Fibroblast of lung (primary cell): ENCODE measurements at regions not wholly inside any gene's neighbourhood (a gene's known extent, or its start where the extent isn't known, plus 50 kb on each side); places are given as distances from the start of the nearest gene placed in this dataset.

Experiments
- DNase-seq, 2 donors: peaks; one replicate each; pipeline versions ENCODE4 v3.0.0 to v3.0.0-alpha.2; 2010; ENCODE audit warnings: low read depth in 2 of 2
- H2AFZ ChIP-seq: 2 replicates; pipeline ENCODE4 v1.5.1; 2012; ENCODE audit warnings: low read length, control low read depth, inconsistent platforms
- H3K27ac ChIP-seq: 2 replicates; pipeline ENCODE4 v1.5.1; 2011; ENCODE audit warnings: low read length, control low read depth; ENCODE audit not compliant: insufficient read depth
- H3K27me3 ChIP-seq: 2 replicates; pipeline ENCODE4 v1.5.1; 2011; ENCODE audit warnings: mild to moderate bottlenecking, low read length; ENCODE audit not compliant: control insufficient read depth, insufficient read depth
- H3K36me3 ChIP-seq: 2 replicates; pipeline ENCODE4 v1.5.1; 2011; ENCODE audit warnings: low read length; ENCODE audit not compliant: control insufficient read depth, insufficient read depth
- H3K4me1 ChIP-seq: 2 replicates; pipeline ENCODE4 v1.5.1; 2011; ENCODE audit warnings: low read length; ENCODE audit not compliant: control insufficient read depth, insufficient read depth; ENCODE audit errors: extremely low read depth
- H3K4me2 ChIP-seq: 2 replicates; pipeline ENCODE4 v1.5.1; 2011; ENCODE audit warnings: low read length, control low read depth; ENCODE audit not compliant: insufficient read depth; ENCODE audit errors: extremely low read depth
- H3K4me3 ChIP-seq, 4 experiments: fragments of 200-600 bp in 1 of 4; sonication (generic) in 1 of 4; replicated peaks in 1 of 4; 2 replicates each; pipeline ENCODE4 v1.5.1; 2011 to 2016; ENCODE audit warnings: low read length in 4 of 4, low read depth in 3 of 4, mild to moderate bottlenecking in 3 of 4, control low read depth in 2 of 4, inconsistent platforms in 1 of 4, mixed read lengths in 1 of 4; ENCODE audit not compliant: insufficient read depth in 1 of 4; ENCODE audit errors: control extremely low read depth in 1 of 4
- H3K79me2 ChIP-seq: 2 replicates; pipeline ENCODE4 v1.5.1; 2012; ENCODE audit warnings: mild to moderate bottlenecking, low read length, inconsistent platforms; ENCODE audit not compliant: control insufficient read depth, insufficient read depth
- H3K9ac ChIP-seq: 2 replicates; pipeline ENCODE4 v1.5.1; 2011; ENCODE audit warnings: mild to moderate bottlenecking, low read length, control low read depth; ENCODE audit not compliant: insufficient read depth
- H3K9me3 ChIP-seq: 2 replicates; pipeline ENCODE4 v1.5.1; 2012; ENCODE audit warnings: low read depth, low read length; ENCODE audit not compliant: control insufficient read depth, insufficient read depth
- H4K20me1 ChIP-seq: 2 replicates; pipeline ENCODE4 v1.5.1; 2011; ENCODE audit warnings: low read length; ENCODE audit not compliant: control insufficient read depth, insufficient read depth; ENCODE audit errors: extremely low read depth
- EZH2 ChIP-seq: IDR thresholded peaks from 2 replicates; pipeline ENCODE4 v1.5.1; 2012; ENCODE audit warnings: low read length, control low read depth, mild to moderate bottlenecking; ENCODE audit errors: missing control alignments
- TF ChIP-seq, protein P1 (sequence below), 2 donors: IDR thresholded peaks in 1 of 2; conservative IDR thresholded peaks in 1 of 2; 1 replicate in 1 of 2; 2 replicates in 1 of 2; pipeline ENCODE4 v1.5.1; 2011 to 2012; ENCODE audit warnings: low read length in 2 of 2, control low read depth in 1 of 2, inconsistent platforms in 1 of 2, low read depth in 1 of 2, mild to moderate bottlenecking in 1 of 2

- H3K9me3 ChIP-seq: no peaks in the 10 kb centered on the region
- H4K20me1 ChIP-seq: no peaks in the 10 kb centered on the region
- no peaks in the 10 kb centered on the region for H3K27me3 ChIP-seq
- no peak overlapping the region for H3K4me3 ChIP-seq
- no peaks in the 10 kb centered on the region for H3K36me3 ChIP-seq
- no peak for TF ChIP-seq EZH2
- TF ChIP-seq, protein P1, sequence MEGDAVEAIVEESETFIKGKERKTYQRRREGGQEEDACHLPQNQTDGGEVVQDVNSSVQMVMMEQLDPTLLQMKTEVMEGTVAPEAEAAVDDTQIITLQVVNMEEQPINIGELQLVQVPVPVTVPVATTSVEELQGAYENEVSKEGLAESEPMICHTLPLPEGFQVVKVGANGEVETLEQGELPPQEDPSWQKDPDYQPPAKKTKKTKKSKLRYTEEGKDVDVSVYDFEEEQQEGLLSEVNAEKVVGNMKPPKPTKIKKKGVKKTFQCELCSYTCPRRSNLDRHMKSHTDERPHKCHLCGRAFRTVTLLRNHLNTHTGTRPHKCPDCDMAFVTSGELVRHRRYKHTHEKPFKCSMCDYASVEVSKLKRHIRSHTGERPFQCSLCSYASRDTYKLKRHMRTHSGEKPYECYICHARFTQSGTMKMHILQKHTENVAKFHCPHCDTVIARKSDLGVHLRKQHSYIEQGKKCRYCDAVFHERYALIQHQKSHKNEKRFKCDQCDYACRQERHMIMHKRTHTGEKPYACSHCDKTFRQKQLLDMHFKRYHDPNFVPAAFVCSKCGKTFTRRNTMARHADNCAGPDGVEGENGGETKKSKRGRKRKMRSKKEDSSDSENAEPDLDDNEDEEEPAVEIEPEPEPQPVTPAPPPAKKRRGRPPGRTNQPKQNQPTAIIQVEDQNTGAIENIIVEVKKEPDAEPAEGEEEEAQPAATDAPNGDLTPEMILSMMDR (conservative IDR thresholded peaks at IDR 0.05 in 1 of 2, IDR thresholded peaks at IDR 0.05 in 1 of 2; ENCODE audit: low read depth in 1 of 2, low read length in 2 of 2): no peak
- no peak overlapping the region for H2AFZ ChIP-seq
- peaks cover 19% of the 10 kb centered on the region for H3K4me1 ChIP-seq
- H3K27ac ChIP-seq: no peak overlapping the region
- H3K4me2 ChIP-seq: no peak overlapping the region
- DNase-seq: no peak
- no peak overlapping the region for H3K9ac ChIP-seq
- no peaks in the 10 kb centered on the region for H3K79me2 ChIP-seq
Measured at GRCh38 chr12:89161557-89161956, 190.7 kb downstream of the DUSP6 start.

DNA sequence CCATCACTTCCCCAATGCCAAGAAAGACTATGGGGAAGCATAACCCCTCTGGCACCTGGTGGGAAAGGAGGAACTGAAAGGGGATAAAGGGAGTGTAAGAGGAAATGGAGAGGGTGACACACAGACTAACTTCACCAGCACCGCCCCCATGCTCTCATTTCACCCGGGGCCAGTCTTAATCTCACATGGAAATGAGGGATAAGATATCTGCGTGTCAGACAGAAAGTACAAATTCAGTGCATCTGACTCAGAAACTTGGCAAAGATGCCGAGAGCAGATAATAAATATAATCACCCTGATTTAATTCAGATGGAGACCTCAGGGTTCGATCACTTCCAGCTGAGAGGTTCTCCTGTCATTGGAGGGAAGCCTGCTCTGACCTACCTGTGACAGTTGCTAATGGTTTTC is 191.6 kb downstream of the DUSP6 start:
- TF ChIP-seq, protein P1 (conservative IDR thresholded peaks at IDR 0.05 in 1 of 2, IDR thresholded peaks at IDR 0.05 in 1 of 2; ENCODE audit: low read depth in 1 of 2, low read length in 2 of 2): no peak
- TF ChIP-seq EZH2: no peak
- peak; percentile 69 to 84 for DNase-seq
- H3K4me1 ChIP-seq: peaks cover 19% of the 10 kb centered on the region
- H3K79me2 ChIP-seq: no peaks in the 10 kb centered on the region
- peak overlapping the region; percentile 62 for H3K4me2 ChIP-seq
- H2AFZ ChIP-seq: no peak overlapping the region
- H3K9ac ChIP-seq: no peak overlapping the region
- H3K27ac ChIP-seq: peak overlapping the region; percentile 11
- H4K20me1 ChIP-seq: no peaks in the 10 kb centered on the region
- no peaks in the 10 kb centered on the region for H3K9me3 ChIP-seq
- H3K27me3 ChIP-seq: no peaks in the 10 kb centered on the region
- no peaks in the 10 kb centered on the region for H3K36me3 ChIP-seq
- H3K4me3 ChIP-seq: no peak overlapping the region

DNA sequence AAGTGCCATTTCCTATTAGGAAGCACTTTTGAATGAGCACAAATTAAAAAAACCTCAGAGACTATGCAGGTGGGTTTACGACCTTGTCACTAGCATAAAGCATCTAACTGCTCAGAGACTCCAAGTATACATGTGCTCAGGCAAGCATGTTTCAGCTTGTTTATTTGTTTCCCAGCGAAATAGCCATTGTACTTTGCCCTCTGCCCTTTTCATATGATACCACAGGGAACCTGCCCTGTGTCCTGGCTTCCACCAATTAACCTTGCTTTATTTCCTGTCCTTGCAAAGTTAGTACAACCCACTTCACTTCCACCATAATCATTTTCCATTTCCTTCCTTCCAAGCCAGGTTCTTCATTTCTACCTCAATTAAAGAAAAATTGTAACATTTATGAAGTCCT is 194.9 kb downstream of the DUSP6 start:
- no peak for TF ChIP-seq EZH2
- TF ChIP-seq, protein P1 (conservative IDR thresholded peaks at IDR 0.05 in 1 of 2, IDR thresholded peaks at IDR 0.05 in 1 of 2; ENCODE audit: low read depth in 1 of 2, low read length in 2 of 2): no peak
- Histone ChIP-seq H3K36me3 (no peaks in the 10 kb centered on the region), H2AFZ (no peak overlapping the region), H3K4me1 (peaks cover 18% of the 10 kb centered on the region), H3K4me2 (no peak overlapping the region), H3K27me3 (no peaks in the 10 kb centered on the region), H3K27ac (no peak overlapping the region), H3K4me3 (no peak overlapping the region), H3K9ac (no peak overlapping the region), H3K9me3 (no peaks in the 10 kb centered on the region), H3K79me2 (no peaks in the 10 kb centered on the region), H4K20me1 (no peaks in the 10 kb centered on the region)
- no peak for DNase-seq
